ENCODE measurements at regions not wholly inside any gene's neighbourhood (a gene's known extent, or its start where the extent isn't known, plus 50 kb on each side); places are given as distances from the start of the nearest gene placed in this dataset.

DNA sequence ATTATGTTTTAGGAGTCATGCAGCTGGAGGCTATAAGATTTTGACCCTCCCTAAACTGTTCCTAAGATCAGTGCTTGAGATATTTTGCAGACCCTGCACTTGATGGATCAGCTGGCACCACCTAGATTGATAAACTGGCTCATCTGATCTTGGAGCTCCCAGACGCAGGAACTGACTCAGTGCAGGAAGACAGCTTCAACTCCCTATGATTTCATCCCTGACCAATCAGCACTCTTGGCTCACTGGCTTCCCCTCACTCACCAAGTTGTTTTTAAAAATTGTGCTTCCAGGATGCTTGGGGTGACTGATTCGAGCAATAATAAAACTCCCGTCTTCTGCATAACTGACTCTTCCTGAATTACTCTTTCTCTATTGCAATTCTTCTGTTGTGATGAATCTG lies 637.5 kb upstream of the FAT3 start:
- TF ChIP-seq POLR2AphosphoS5 (IDR thresholded peaks at IDR 0.05; ENCODE audit: insufficient read depth, low read depth, low read length): no peak
- TF ChIP-seq, protein P1, sequence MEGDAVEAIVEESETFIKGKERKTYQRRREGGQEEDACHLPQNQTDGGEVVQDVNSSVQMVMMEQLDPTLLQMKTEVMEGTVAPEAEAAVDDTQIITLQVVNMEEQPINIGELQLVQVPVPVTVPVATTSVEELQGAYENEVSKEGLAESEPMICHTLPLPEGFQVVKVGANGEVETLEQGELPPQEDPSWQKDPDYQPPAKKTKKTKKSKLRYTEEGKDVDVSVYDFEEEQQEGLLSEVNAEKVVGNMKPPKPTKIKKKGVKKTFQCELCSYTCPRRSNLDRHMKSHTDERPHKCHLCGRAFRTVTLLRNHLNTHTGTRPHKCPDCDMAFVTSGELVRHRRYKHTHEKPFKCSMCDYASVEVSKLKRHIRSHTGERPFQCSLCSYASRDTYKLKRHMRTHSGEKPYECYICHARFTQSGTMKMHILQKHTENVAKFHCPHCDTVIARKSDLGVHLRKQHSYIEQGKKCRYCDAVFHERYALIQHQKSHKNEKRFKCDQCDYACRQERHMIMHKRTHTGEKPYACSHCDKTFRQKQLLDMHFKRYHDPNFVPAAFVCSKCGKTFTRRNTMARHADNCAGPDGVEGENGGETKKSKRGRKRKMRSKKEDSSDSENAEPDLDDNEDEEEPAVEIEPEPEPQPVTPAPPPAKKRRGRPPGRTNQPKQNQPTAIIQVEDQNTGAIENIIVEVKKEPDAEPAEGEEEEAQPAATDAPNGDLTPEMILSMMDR (IDR thresholded peaks at IDR 0.05; ENCODE audit: extremely low read depth in 1 of 2, insufficient read depth in 1 of 2, low read depth in 1 of 2, low read length in 2 of 2): no peak
- TF ChIP-seq GATA2 (IDR thresholded peaks at IDR 0.05; ENCODE audit: insufficient read depth, insufficient read length, low read depth, low read length): no peak
- TF ChIP-seq JUN (IDR thresholded peaks at IDR 0.05; ENCODE audit: borderline replicate concordance, insufficient read depth, insufficient read length, low read depth): no peak
- TF ChIP-seq POLR2A (IDR thresholded peaks at IDR 0.05; ENCODE audit: low read depth, low read length): no peak
- no peak for TF ChIP-seq EZH2 (IDR thresholded peaks at IDR 0.05; ENCODE audit: borderline replicate concordance, low read depth, low read length, severe bottlenecking)
- no peak for TF ChIP-seq MAX (IDR thresholded peaks at IDR 0.05; ENCODE audit: insufficient read depth, insufficient read length)

All from endothelial cell of umbilical vein (primary cell).